ENCODE measurements at regions not wholly inside any gene's neighbourhood (a gene's known extent, or its start where the extent isn't known, plus 50 kb on each side); places are given as distances from the start of the nearest gene placed in this dataset.

DNA sequence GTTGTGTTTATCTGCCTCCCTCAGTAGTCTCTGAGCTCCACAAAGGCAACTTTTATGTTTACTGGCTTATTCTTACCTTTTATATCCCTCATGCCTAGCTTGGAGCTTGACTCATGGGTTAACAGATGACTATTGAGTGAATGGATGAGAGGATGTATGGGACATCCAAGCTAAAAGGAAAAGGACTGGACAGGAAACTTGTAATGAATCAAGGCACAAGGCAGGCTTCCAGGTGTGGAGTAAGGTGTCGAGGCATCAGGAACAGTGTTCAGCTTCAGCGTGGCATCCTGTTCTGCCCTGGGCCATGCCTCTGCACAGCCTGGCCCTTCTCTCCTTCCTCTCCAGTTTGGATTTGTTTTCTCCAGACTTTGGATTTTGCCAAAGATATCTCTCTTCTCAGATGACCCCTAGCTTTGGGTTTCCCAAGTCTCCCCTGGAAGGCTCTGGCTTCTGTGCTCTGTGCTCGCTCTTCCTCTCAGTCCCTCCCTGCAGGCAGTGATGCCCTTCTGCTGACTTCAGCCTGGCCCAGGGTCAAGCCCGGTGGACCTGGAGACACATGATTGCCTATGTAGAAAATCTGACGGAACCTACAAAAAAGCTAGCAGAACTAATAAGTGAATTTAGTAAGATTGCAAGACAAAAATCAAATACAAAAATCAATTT, 367.3 kb downstream of the CXCL12 start:
- ChIA-PET CTCF (interaction anchor here (0.6 kb wide), 1 partner anchor 369 kb away, joined by 5 read pairs; no protein-coding TSS in a partner anchor), POLR2A (ENCODE audit: low non-redundant PET) (no interaction called here)
- no peak for DNase-seq (ENCODE audit: low spot score)
- no peak overlapping the region for H3K27ac ChIP-seq
- TF ChIP-seq, protein P1, sequence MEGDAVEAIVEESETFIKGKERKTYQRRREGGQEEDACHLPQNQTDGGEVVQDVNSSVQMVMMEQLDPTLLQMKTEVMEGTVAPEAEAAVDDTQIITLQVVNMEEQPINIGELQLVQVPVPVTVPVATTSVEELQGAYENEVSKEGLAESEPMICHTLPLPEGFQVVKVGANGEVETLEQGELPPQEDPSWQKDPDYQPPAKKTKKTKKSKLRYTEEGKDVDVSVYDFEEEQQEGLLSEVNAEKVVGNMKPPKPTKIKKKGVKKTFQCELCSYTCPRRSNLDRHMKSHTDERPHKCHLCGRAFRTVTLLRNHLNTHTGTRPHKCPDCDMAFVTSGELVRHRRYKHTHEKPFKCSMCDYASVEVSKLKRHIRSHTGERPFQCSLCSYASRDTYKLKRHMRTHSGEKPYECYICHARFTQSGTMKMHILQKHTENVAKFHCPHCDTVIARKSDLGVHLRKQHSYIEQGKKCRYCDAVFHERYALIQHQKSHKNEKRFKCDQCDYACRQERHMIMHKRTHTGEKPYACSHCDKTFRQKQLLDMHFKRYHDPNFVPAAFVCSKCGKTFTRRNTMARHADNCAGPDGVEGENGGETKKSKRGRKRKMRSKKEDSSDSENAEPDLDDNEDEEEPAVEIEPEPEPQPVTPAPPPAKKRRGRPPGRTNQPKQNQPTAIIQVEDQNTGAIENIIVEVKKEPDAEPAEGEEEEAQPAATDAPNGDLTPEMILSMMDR (conservative IDR thresholded peaks at IDR 0.05; ENCODE audit: low read depth) = no peak

DNA sequence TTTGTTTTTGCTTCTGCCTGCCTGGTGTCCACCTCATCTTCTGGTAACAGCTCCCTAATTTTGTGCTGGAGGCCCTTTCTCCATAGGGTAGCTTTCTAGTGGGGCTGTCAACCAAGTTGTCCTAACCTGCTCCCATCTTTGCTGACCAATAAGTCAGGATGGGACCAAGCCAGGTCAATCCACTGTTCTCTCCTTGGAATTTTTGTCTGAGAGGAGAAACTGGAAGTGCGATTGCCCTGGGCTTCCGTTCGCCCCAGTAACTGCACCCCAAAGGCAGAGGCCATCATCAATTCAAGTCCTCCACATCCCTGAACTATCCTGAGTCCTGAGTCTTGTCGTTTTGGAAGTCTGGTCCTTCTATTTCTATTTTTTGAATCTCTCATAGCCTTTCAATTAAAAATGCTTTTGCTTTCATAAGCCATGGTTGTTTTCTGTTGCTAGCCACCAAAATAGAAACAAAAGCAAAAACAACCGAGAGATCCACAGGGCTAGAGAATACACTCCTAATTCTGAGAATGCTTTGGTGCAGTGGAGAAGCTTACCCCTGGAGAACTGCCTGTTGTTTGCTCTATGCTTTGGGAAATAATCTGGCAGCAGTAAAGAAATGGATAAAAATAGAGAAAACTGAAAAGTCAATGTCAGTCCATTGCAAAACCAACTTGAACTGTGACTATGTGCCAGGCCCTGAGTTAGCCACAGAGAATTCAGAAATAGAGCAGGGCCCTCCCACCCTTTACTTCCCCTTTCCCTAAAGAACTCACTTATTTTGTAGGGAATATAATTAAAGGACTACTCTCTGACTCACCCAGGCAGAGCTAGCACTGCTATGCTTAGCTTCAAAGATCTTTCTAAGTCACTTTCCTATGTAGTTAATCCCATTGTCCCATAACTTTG, 368.1 kb downstream of the CXCL12 start:
- no peak overlapping the region for H3K27ac ChIP-seq
- TF ChIP-seq, protein P1 (conservative IDR thresholded peaks at IDR 0.05; ENCODE audit: low read depth) = no peak
- CTCF ChIA-PET = interaction anchor here (0.6 kb wide), 1 partner anchor 370 kb away, joined by 5 read pairs; no protein-coding TSS in a partner anchor
- no peak for DNase-seq (ENCODE audit: low spot score)
- POLR2A ChIA-PET (ENCODE audit: low non-redundant PET) = no interaction called here

DNA sequence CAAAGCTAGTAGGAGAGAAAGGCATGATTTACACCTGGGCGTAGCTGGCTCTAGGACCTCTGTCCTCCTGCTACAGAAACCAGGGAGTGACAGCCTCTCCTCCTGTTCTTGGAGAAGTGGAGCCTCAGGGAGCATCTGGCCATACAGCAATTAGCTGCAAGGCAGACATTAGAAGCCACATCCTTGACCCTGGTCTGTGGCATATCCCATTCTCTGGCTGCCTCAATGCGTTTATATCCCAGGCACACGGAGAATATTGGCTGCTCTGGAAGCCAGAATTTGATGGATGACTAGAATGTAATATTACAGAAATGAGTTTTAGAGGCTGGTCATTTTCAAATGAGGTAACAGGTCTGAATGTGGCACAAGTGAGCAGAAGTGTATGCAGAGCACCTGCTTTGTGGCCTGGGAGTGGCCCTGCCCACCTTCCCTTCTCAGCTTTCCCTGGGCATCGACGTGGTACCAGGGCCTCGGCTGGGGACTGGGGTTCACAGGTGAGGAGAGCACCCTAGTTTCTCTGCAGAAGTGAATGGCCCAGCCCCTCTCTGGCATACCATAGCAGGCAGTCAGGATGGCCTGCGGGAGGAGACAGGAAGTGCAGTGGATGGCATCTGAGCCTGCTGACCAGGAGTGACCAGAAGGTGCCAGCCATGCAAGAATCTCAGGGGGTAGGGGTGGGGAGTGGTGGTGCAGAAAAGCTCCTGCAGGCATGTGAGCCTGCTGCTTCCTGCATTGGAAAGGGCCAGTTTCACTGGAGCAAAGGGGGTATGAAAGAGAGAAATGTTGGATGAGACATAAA, 367.2 kb upstream of the ZNF32 start:
- DNase-seq (ENCODE audit: low spot score) = no peak
- CTCF ChIA-PET = interaction anchor here (0.6 kb wide), 1 partner anchor 46 kb away, joined by 3 read pairs; no protein-coding TSS in a partner anchor
- TF ChIP-seq, protein P1 (conservative IDR thresholded peaks at IDR 0.05; ENCODE audit: low read depth) = no peak
- no peak overlapping the region for H3K27ac ChIP-seq
- POLR2A ChIA-PET (ENCODE audit: low non-redundant PET) = no interaction called here

DNA sequence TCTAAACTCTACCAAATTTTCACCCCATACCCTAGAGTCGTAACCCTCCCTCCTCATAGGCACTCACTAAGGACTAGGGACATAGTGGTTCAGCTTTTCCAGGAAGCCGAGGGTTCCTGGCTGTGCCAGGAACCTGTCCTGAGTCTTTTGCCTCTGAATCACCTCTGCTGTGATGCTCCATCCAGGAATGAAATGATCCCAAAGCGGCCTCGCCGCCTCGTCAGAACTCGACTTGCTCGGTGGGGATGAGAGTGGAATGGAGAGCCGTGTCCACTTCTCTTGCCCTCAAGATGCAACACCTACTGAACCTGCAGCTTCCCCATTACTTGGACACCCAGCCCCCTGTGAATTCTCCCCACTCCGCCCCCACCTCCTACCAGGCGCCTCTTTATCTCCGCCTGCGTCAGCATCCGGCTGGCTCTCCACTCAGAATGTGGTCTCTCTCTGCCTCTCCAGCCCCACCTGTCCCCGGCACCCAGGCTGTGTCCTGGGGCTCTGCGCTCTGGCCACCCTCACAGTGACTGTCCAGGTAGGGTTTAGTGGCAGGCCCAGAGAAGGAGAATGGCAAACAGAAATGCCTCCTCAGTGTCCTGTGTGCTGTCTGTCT, 366.1 kb upstream of the ZNF32 start:
- TF ChIP-seq, protein P1 (conservative IDR thresholded peaks at IDR 0.05; ENCODE audit: low read depth) = no peak
- DNase-seq (ENCODE audit: low spot score) = no peak
- H3K27ac ChIP-seq = no peak overlapping the region
- ChIA-PET CTCF (interaction anchor here (0.6 kb wide), 1 partner anchor 44 kb away, joined by 3 read pairs; no protein-coding TSS in a partner anchor), POLR2A (ENCODE audit: low non-redundant PET) (no interaction called here)

DNA sequence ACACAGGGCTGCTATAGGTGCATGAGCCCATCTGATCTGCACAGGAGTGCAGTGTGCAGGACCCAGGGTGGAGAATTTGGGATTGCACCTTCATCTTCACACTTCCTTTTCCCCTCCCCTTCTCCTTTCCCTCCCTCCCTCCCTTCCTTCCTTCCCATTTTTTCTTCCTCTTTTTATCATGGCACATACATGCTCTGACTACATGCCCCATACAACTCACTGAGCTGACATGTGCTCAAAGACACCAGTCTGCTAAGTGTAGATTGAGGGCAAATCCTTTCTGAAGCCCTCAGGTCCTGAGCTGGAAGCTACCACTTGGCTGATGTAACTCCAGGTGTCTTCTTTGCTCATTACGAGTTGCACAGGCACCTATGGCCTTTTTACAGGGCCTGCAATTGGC, 365.3 kb upstream of the ZNF32 start:
- ChIA-PET POLR2A (ENCODE audit: low non-redundant PET) (no interaction called here), CTCF (no interaction called here)
- TF ChIP-seq, protein P1 (conservative IDR thresholded peaks at IDR 0.05; ENCODE audit: low read depth) = no peak
- no peak for DNase-seq (ENCODE audit: low spot score)
- H3K27ac ChIP-seq = no peak overlapping the region

DNA sequence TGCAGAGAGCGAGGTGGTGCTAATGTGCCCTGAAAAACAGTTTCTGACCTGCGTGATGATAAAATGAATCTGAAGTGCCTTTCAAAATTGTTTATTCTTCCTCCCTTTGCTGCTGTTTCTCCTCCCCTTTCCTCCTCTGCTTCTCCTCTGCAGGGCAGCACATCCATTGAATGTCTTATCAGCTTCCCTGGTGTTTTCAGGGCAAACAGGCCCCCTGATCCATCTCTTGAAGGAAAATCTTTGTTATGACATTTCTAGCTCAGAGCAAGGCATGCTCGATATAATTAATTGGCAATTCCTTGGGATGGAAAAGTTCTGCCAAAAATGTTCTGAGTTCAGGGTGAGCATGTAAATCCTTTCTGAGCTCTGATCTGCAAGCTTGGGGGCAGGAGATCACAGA, 364.2 kb upstream of the ZNF32 start:
- TF ChIP-seq, protein P1 (conservative IDR thresholded peaks at IDR 0.05; ENCODE audit: low read depth) = no peak
- no peak overlapping the region for H3K27ac ChIP-seq
- CTCF ChIA-PET = no interaction called here
- POLR2A ChIA-PET (ENCODE audit: low non-redundant PET) = no interaction called here
- DNase-seq (ENCODE audit: low spot score) = no peak
